ENCODE measurements at regions not wholly inside any gene's neighbourhood (a gene's known extent, or its start where the extent isn't known, plus 50 kb on each side); places are given as distances from the start of the nearest gene placed in this dataset.

DNA sequence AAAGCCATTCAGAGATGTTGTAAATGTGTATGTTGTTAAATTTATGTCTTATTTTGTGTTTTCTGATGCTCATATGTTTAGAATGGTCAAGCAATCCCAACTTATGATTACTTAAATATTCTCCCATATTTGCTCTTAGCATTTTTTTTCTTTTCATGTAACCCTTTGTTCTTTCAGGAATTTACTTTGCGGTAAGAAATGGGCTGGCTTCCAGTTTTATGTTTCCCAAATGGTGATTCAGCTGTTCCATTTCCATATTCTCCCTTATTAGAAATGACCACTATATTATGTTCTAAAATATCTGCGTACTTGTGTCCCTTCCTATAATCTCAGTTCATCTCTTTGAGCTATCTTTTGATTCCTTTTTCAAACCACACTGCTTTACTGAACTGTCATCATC, 113.7 kb downstream of the CDH26 start:
- Histone ChIP-seq H3K9me3 (ENCODE audit: insufficient read depth, low read depth, low read length) (no peaks in the 10 kb centered on the region), H4K20me1 (ENCODE audit: insufficient read depth, low read length) (no peaks in the 10 kb centered on the region), H3K27ac (ENCODE audit: low read depth, low read length) (no peak overlapping the region), H3K79me2 (ENCODE audit: insufficient read depth, low read length) (no peaks in the 10 kb centered on the region), H3K9ac (ENCODE audit: low read length) (no peak overlapping the region), H3K4me1 (ENCODE audit: insufficient read depth, low read length) (no peaks in the 10 kb centered on the region), H3K4me3 (ENCODE audit: insufficient read depth, low read depth, low read length) (no peak overlapping the region), H3K4me2 (ENCODE audit: low read length) (no peak overlapping the region), H3K36me3 (ENCODE audit: insufficient read depth, low read length) (no peaks in the 10 kb centered on the region), H2AFZ (ENCODE audit: low read depth, low read length) (no peak overlapping the region), H3K27me3 (ENCODE audit: insufficient read depth, low read length) (peaks cover 8% of the 10 kb centered on the region)
- TF ChIP-seq, protein P1, sequence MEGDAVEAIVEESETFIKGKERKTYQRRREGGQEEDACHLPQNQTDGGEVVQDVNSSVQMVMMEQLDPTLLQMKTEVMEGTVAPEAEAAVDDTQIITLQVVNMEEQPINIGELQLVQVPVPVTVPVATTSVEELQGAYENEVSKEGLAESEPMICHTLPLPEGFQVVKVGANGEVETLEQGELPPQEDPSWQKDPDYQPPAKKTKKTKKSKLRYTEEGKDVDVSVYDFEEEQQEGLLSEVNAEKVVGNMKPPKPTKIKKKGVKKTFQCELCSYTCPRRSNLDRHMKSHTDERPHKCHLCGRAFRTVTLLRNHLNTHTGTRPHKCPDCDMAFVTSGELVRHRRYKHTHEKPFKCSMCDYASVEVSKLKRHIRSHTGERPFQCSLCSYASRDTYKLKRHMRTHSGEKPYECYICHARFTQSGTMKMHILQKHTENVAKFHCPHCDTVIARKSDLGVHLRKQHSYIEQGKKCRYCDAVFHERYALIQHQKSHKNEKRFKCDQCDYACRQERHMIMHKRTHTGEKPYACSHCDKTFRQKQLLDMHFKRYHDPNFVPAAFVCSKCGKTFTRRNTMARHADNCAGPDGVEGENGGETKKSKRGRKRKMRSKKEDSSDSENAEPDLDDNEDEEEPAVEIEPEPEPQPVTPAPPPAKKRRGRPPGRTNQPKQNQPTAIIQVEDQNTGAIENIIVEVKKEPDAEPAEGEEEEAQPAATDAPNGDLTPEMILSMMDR (IDR thresholded peaks at IDR 0.05; ENCODE audit: insufficient read depth, low read depth, low read length), result no peak
- TF ChIP-seq EZH2 (IDR thresholded peaks at IDR 0.05; ENCODE audit: insufficient read depth, low read length), result no peak
- FAIRE-seq (no peak), DNase-seq (ENCODE audit: low read depth) (peak; percentile 44)
- Mint-ChIP-seq H3K4me3 (ENCODE audit: unreplicated experiment) (no peak overlapping the region), H3K9me3 (ENCODE audit: unreplicated experiment) (no peaks in the 10 kb centered on the region), H3K27me3 (ENCODE audit: low read depth, unreplicated experiment) (peaks cover 25% of the 10 kb centered on the region), H3K27ac (ENCODE audit: unreplicated experiment) (no peak overlapping the region), H3K4me1 (ENCODE audit: low read depth, unreplicated experiment) (no peaks in the 10 kb centered on the region), H3K36me3 (ENCODE audit: low read depth, unreplicated experiment) (peaks cover 1% of the 10 kb centered on the region)

DNA sequence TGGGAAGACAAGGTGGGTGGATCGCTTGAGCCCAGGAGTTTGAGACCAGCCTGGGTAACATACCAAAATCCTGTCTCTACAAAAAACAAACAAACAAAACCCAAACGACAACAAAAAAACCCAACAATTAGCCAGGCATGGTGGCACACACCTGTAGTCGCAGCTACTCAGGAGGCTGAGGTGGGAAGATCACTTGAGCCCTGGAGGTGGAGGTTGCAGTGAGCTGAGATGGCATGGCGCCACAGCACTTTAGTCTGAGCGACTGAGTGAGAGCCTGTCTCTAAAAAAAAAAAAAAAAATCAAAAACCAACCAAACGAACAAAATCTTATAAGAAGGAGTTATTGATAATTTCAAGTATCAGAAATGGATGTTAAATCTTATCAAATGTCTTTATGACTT, 114.9 kb downstream of the CDH26 start:
- peaks cover 1% of the 10 kb centered on the region for H3K36me3 Mint-ChIP-seq (ENCODE audit: low read depth, unreplicated experiment)
- peaks cover 8% of the 10 kb centered on the region for H3K27me3 ChIP-seq (ENCODE audit: insufficient read depth, low read length)
- H3K4me3 ChIP-seq (ENCODE audit: insufficient read depth, low read depth, low read length), result no peak overlapping the region
- no peak overlapping the region for H3K4me2 ChIP-seq (ENCODE audit: low read length)
- H3K4me1 Mint-ChIP-seq (ENCODE audit: low read depth, unreplicated experiment), result no peaks in the 10 kb centered on the region
- H3K27me3 Mint-ChIP-seq (ENCODE audit: low read depth, unreplicated experiment), result peaks cover 17% of the 10 kb centered on the region
- H3K9me3 Mint-ChIP-seq (ENCODE audit: unreplicated experiment), result no peaks in the 10 kb centered on the region
- DNase-seq (ENCODE audit: low read depth), result no peak
- no peak overlapping the region for H3K27ac Mint-ChIP-seq (ENCODE audit: unreplicated experiment)
- H4K20me1 ChIP-seq (ENCODE audit: insufficient read depth, low read length), result no peaks in the 10 kb centered on the region
- no peaks in the 10 kb centered on the region for H3K36me3 ChIP-seq (ENCODE audit: insufficient read depth, low read length)
- H3K4me1 ChIP-seq (ENCODE audit: insufficient read depth, low read length), result no peaks in the 10 kb centered on the region
- no peak for FAIRE-seq
- H3K27ac ChIP-seq (ENCODE audit: low read depth, low read length), result no peak overlapping the region
- H3K9me3 ChIP-seq (ENCODE audit: insufficient read depth, low read depth, low read length), result no peaks in the 10 kb centered on the region
- no peak for TF ChIP-seq EZH2 (IDR thresholded peaks at IDR 0.05; ENCODE audit: insufficient read depth, low read length)
- TF ChIP-seq, protein P1 (IDR thresholded peaks at IDR 0.05; ENCODE audit: insufficient read depth, low read depth, low read length), result no peak
- no peak overlapping the region for H2AFZ ChIP-seq (ENCODE audit: low read depth, low read length)
- H3K9ac ChIP-seq (ENCODE audit: low read length), result no peak overlapping the region
- no peaks in the 10 kb centered on the region for H3K79me2 ChIP-seq (ENCODE audit: insufficient read depth, low read length)
- no peak overlapping the region for H3K4me3 Mint-ChIP-seq (ENCODE audit: unreplicated experiment)

DNA sequence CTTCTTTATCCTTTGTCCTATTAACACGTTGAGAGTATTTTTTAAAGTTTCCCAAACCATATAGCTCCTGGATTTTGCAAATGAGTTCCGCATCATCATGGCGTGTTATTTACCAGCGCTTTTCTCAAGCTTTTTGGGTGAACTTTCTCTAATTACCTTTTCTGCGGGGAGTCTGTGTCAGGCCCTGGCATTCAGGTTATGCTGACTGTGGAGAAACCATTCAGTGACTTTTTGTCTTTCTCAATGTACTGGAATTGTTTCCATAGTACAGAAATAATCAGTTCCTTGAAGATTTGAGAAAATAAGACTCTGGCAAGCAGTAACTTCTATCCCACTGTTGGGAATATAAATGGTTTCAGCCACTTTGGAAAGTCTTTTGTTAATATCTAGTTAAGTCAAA, 115.3 kb downstream of the CDH26 start:
- Mint-ChIP-seq H3K4me1 (ENCODE audit: low read depth, unreplicated experiment) (no peaks in the 10 kb centered on the region), H3K27ac (ENCODE audit: unreplicated experiment) (no peak overlapping the region), H3K36me3 (ENCODE audit: low read depth, unreplicated experiment) (peaks cover 1% of the 10 kb centered on the region), H3K27me3 (ENCODE audit: low read depth, unreplicated experiment) (peaks cover 16% of the 10 kb centered on the region), H3K4me3 (ENCODE audit: unreplicated experiment) (no peak overlapping the region), H3K9me3 (ENCODE audit: unreplicated experiment) (no peaks in the 10 kb centered on the region)
- Histone ChIP-seq H3K79me2 (ENCODE audit: insufficient read depth, low read length) (no peaks in the 10 kb centered on the region), H3K4me1 (ENCODE audit: insufficient read depth, low read length) (no peaks in the 10 kb centered on the region), H3K4me2 (ENCODE audit: low read length) (no peak overlapping the region), H3K4me3 (ENCODE audit: insufficient read depth, low read depth, low read length) (no peak overlapping the region), H3K9me3 (ENCODE audit: insufficient read depth, low read depth, low read length) (no peaks in the 10 kb centered on the region), H3K9ac (ENCODE audit: low read length) (no peak overlapping the region), H2AFZ (ENCODE audit: low read depth, low read length) (no peak overlapping the region), H3K36me3 (ENCODE audit: insufficient read depth, low read length) (no peaks in the 10 kb centered on the region), H4K20me1 (ENCODE audit: insufficient read depth, low read length) (no peaks in the 10 kb centered on the region), H3K27ac (ENCODE audit: low read depth, low read length) (no peak overlapping the region), H3K27me3 (ENCODE audit: insufficient read depth, low read length) (peaks cover 8% of the 10 kb centered on the region)
- FAIRE-seq (no peak), DNase-seq (ENCODE audit: low read depth) (no peak)
- TF ChIP-seq EZH2 (IDR thresholded peaks at IDR 0.05; ENCODE audit: insufficient read depth, low read length), result no peak
- TF ChIP-seq, protein P1 (IDR thresholded peaks at IDR 0.05; ENCODE audit: insufficient read depth, low read depth, low read length), result no peak

Data from astrocyte (in vitro differentiated cells and primary cell).